Testis (tissue), 2 donors: ENCODE measurements at regions not wholly inside any gene's neighbourhood (a gene's known extent, or its start where the extent isn't known, plus 50 kb on each side); places are given as distances from the start of the nearest gene placed in this dataset.

Experiments used
- POLR2A ChIP-seq: fragments of 450-650 bp; IDR thresholded peaks from one replicate; pipeline ENCODE4 v1.6.1; 2017; ENCODE audit warnings: antibody characterized with exemption, mild to moderate bottlenecking, moderate library complexity
- TF ChIP-seq, protein P1 (sequence below), 3 experiments: fragments of 450-650 bp in 2 of 3; fragments of 200-600 bp in 1 of 3; sonication (generic) in 1 of 3; IDR thresholded peaks; one replicate each; pipeline ENCODE4 v1.5.1; 2016 to 2019; ENCODE audit warnings: antibody characterized with exemption in 3 of 3, mild to moderate bottlenecking in 2 of 3, moderate library complexity in 1 of 3

DNA sequence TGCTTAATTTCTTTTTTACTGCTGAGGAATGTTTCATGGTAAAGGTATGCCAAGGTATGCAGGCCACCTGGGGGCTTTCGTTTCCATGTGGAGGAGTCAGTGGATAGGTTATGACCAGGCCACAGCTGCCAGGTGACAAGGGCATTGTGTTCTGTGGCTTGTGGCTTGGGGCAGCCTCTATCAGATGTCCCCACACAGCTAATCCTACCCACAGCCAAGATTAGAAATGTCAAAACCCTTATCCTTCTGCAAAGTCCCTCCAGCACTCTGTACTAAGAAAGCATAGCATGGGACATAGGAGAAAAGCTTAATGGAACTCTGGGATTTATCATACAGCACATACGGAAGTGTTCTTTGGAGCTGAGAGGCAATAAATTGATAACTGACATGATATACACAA is 171.2 kb upstream of the S1PR3 start:
- TF ChIP-seq POLR2A = no peak
- TF ChIP-seq, protein P1, sequence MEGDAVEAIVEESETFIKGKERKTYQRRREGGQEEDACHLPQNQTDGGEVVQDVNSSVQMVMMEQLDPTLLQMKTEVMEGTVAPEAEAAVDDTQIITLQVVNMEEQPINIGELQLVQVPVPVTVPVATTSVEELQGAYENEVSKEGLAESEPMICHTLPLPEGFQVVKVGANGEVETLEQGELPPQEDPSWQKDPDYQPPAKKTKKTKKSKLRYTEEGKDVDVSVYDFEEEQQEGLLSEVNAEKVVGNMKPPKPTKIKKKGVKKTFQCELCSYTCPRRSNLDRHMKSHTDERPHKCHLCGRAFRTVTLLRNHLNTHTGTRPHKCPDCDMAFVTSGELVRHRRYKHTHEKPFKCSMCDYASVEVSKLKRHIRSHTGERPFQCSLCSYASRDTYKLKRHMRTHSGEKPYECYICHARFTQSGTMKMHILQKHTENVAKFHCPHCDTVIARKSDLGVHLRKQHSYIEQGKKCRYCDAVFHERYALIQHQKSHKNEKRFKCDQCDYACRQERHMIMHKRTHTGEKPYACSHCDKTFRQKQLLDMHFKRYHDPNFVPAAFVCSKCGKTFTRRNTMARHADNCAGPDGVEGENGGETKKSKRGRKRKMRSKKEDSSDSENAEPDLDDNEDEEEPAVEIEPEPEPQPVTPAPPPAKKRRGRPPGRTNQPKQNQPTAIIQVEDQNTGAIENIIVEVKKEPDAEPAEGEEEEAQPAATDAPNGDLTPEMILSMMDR (IDR thresholded peaks at IDR 0.05) = no peak
